ENCODE measurements at regions not wholly inside any gene's neighbourhood (a gene's known extent, or its start where the extent isn't known, plus 50 kb on each side); places are given as distances from the start of the nearest gene placed in this dataset.

GRCh38 chr18:5066380-5066977 is 130.6 kb downstream of the AKAIN1 start:
- TF ChIP-seq EP300 (IDR thresholded peaks at IDR 0.05), result no peak
- TF ChIP-seq POLR2A (IDR thresholded peaks at IDR 0.05), result no peak
